ENCODE measurements at regions not wholly inside any gene's neighbourhood (a gene's known extent, or its start where the extent isn't known, plus 50 kb on each side); places are given as distances from the start of the nearest gene placed in this dataset.

DNA sequence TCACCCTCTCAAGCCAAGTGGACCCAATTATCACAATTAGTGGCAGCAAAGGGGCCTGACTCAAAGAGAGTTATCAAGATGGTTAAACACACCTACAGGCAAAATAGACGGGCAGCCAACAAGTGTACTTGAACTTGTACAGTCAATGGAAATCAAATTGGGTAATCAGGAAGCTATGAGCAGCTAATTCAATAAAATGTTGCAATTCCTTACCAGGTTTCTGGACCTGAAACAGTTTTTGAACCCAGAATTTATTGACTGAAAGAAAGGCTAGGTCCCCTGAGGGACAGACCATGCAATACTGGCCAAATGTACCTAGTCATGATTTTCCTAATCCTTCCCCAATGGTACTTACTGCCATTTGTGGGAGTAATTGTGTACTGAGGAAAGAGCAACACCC is 679.8 kb downstream of the EPM2A start:
- H3K36me3 ChIP-seq (ENCODE audit: insufficient read depth, low read length, poor library complexity, severe bottlenecking): no peaks in the 10 kb centered on the region
- CTCF ChIA-PET: no interaction called here
- no peaks in the 10 kb centered on the region for H3K4me1 ChIP-seq (ENCODE audit: insufficient read depth, low read length, poor library complexity, severe bottlenecking)
- no peaks in the 10 kb centered on the region for H3K9me3 ChIP-seq (ENCODE audit: low read depth, low read length, poor library complexity, severe bottlenecking)
- TF ChIP-seq EZH2 (IDR thresholded peaks at IDR 0.05; ENCODE audit: borderline replicate concordance, low read depth, low read length, poor library complexity, severe bottlenecking): no peak
- TF ChIP-seq, protein P1, sequence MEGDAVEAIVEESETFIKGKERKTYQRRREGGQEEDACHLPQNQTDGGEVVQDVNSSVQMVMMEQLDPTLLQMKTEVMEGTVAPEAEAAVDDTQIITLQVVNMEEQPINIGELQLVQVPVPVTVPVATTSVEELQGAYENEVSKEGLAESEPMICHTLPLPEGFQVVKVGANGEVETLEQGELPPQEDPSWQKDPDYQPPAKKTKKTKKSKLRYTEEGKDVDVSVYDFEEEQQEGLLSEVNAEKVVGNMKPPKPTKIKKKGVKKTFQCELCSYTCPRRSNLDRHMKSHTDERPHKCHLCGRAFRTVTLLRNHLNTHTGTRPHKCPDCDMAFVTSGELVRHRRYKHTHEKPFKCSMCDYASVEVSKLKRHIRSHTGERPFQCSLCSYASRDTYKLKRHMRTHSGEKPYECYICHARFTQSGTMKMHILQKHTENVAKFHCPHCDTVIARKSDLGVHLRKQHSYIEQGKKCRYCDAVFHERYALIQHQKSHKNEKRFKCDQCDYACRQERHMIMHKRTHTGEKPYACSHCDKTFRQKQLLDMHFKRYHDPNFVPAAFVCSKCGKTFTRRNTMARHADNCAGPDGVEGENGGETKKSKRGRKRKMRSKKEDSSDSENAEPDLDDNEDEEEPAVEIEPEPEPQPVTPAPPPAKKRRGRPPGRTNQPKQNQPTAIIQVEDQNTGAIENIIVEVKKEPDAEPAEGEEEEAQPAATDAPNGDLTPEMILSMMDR (conservative IDR thresholded peaks at IDR 0.05; ENCODE audit: low read depth, low read length): no peak
- intact Hi-C loops (cut with micrococcal nuclease; ENCODE audit: unreplicated experiment): no loop called here
- no peak overlapping the region for H3K27ac ChIP-seq (ENCODE audit: low read depth, low read length, poor library complexity, severe bottlenecking)
- no peak for DNase-seq (ENCODE audit: low spot score)
- H3K4me3 ChIP-seq (ENCODE audit: low read depth, low read length, poor library complexity, severe bottlenecking): no peak overlapping the region
- H3K27me3 ChIP-seq (replicated peaks; ENCODE audit: insufficient read depth, low read depth, low read length, poor library complexity): no peaks in the 10 kb centered on the region
- POLR2A ChIA-PET (ENCODE audit: low non-redundant PET): no interaction called here
- no TSS peak for BruUV-seq (replicated peaks)

DNA sequence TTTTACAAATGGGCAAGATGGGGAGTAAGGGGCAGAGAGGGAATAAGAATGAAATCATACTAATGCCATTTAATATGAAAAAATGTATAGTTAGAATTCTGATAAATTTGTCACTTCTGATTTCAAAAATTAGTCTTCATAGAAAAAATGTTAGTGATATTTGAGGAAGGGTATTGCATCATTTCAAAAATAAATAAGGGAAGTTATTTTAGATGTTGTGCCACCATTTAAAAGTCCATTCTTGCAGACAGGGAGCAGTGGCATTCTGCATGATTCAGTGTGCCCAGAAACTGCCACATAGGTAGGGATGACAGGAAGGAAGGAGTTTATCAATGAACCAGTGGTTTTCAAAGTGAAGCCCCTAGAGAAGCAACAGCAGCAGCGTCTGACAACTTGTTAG is 674.6 kb downstream of the EPM2A start:
- Histone ChIP-seq H3K4me3 (ENCODE audit: low read depth, low read length, poor library complexity, severe bottlenecking) (no peak overlapping the region), H3K9me3 (ENCODE audit: low read depth, low read length, poor library complexity, severe bottlenecking) (no peaks in the 10 kb centered on the region), H3K36me3 (ENCODE audit: insufficient read depth, low read length, poor library complexity, severe bottlenecking) (no peaks in the 10 kb centered on the region), H3K27ac (ENCODE audit: low read depth, low read length, poor library complexity, severe bottlenecking) (no peak overlapping the region), H3K4me1 (ENCODE audit: insufficient read depth, low read length, poor library complexity, severe bottlenecking) (no peaks in the 10 kb centered on the region), H3K27me3 (replicated peaks; ENCODE audit: insufficient read depth, low read depth, low read length, poor library complexity) (no peaks in the 10 kb centered on the region)
- no peak for TF ChIP-seq EZH2 (IDR thresholded peaks at IDR 0.05; ENCODE audit: borderline replicate concordance, low read depth, low read length, poor library complexity, severe bottlenecking)
- TF ChIP-seq, protein P1 (conservative IDR thresholded peaks at IDR 0.05; ENCODE audit: low read depth, low read length): no peak
- ChIA-PET POLR2A (ENCODE audit: low non-redundant PET) (no interaction called here), CTCF (no interaction called here)
- intact Hi-C loops (cut with micrococcal nuclease; ENCODE audit: unreplicated experiment): no loop called here
- no TSS peak for BruUV-seq (replicated peaks)
- DNase-seq (ENCODE audit: low spot score): no peak

DNA sequence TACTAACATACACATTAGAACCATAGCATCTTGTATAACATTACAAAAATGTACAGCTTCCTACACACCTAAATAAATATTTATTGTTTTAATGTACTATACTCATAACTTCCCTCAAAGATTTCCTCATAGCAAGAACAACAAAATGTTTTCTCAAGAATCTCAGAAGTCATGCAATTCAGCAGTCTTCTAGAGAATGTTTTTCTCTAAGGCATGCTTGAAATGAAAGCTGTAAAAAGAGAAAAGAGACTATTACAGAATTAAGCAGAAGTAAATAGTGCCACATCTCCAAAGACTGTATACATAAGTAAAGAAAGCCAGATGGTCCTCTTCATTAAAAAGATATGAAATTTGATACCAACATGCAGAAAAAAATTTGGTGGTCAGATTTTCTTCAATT is 672.2 kb downstream of the EPM2A start:
- intact Hi-C loops (cut with micrococcal nuclease; ENCODE audit: unreplicated experiment): no loop called here
- ChIA-PET POLR2A (ENCODE audit: low non-redundant PET) (no interaction called here), CTCF (no interaction called here)
- Histone ChIP-seq H3K36me3 (ENCODE audit: insufficient read depth, low read length, poor library complexity, severe bottlenecking) (no peaks in the 10 kb centered on the region), H3K27me3 (replicated peaks; ENCODE audit: insufficient read depth, low read depth, low read length, poor library complexity) (no peaks in the 10 kb centered on the region), H3K4me3 (ENCODE audit: low read depth, low read length, poor library complexity, severe bottlenecking) (no peak overlapping the region), H3K4me1 (ENCODE audit: insufficient read depth, low read length, poor library complexity, severe bottlenecking) (no peaks in the 10 kb centered on the region), H3K9me3 (ENCODE audit: low read depth, low read length, poor library complexity, severe bottlenecking) (no peaks in the 10 kb centered on the region), H3K27ac (ENCODE audit: low read depth, low read length, poor library complexity, severe bottlenecking) (no peak overlapping the region)
- DNase-seq (ENCODE audit: low spot score): no peak
- TF ChIP-seq, protein P1 (conservative IDR thresholded peaks at IDR 0.05; ENCODE audit: low read depth, low read length): no peak
- TF ChIP-seq EZH2 (IDR thresholded peaks at IDR 0.05; ENCODE audit: borderline replicate concordance, low read depth, low read length, poor library complexity, severe bottlenecking): no peak
- no TSS peak for BruUV-seq (replicated peaks)
